GM12875 (cell line): ENCODE measurements at regions not wholly inside any gene's neighbourhood (a gene's known extent, or its start where the extent isn't known, plus 50 kb on each side); places are given as distances from the start of the nearest gene placed in this dataset.

Experiments used
- H3K4me3 ChIP-seq: one replicate; pipeline ENCODE4 v1.5.1; 2011; ENCODE audit warnings: low read depth, low read length, control low read depth
- CTCF ChIP-seq: IDR thresholded peaks from 2 replicates; pipeline ENCODE4 v1.5.1; 2011; ENCODE audit warnings: low read depth, mild to moderate bottlenecking, control low read depth, inconsistent platforms, low read length, moderate library complexity, borderline replicate concordance; ENCODE audit not compliant: insufficient read depth

- H3K4me3 ChIP-seq, result no peak overlapping the region
- TF ChIP-seq CTCF, result no peak
Measured at GRCh38 chr6:128803911-128804310, 79.0 kb upstream of the LAMA2 start.

DNA sequence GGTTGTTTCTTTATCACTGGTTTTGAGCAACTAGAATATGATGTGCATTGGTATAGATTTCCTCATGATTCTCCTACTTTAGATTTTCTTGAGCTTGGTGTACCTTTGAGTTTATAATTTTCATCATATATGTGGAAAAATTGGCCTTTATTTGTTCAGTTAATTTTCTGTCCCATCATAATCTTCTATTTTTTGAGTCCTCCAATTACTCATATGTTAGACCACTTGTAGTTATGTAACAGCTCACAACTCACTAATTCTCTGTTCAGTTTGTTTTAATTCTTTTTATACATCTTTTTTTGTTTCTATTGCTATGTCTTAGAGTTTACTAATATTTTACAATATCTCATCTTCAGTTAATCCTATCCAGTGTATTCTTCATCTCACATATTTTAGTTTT is 81.3 kb upstream of the LAMA2 start:
- no peak for TF ChIP-seq CTCF
- no peak overlapping the region for H3K4me3 ChIP-seq

- H3K4me3 ChIP-seq, result no peak overlapping the region
- TF ChIP-seq CTCF, result no peak
Measured at GRCh38 chr6:128784266-128784665, 98.7 kb upstream of the LAMA2 start.

- no peak for TF ChIP-seq CTCF
- H3K4me3 ChIP-seq, result no peak overlapping the region
Measured at GRCh38 chr6:128768187-128768586, 114.8 kb upstream of the LAMA2 start.

GRCh38 chr6:128767705-128768104 is 115.2 kb upstream of the LAMA2 start:
- no peak overlapping the region for H3K4me3 ChIP-seq
- no peak for TF ChIP-seq CTCF

- no peak overlapping the region for H3K4me3 ChIP-seq
- TF ChIP-seq CTCF, result no peak
Measured at GRCh38 chr6:128767150-128767549, 115.8 kb upstream of the LAMA2 start.

DNA sequence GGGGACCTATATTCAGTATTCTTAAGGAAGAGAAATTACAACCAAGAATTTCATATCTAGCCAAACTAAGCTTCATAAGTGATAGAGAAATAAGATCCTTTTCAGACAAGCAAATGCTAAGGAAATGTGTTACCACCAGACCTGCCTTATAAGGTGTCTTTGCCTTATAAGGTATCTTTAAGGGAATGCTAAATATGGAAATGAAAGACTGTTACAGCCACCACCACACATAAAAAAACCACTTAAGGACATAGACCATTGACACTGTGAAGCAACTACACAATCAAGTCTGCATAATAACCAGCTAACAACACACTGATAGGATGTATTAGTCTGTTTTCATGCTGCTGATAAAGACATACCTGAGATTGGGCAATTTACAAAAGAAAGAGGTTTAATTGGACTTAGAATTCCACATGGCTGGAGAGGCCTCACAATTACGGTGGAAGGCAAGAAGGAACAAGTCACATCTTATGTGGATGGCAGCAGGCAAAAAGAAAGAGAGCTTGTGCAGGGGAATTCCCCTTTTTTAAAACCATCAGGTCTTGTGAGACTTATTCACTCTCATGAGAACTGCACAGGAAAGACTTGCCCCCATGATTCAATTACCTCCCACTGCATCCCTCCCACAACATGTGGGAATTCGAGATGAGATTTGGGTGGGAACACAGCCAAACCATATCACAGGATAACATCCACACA is 119.2 kb upstream of the LAMA2 start:
- H3K4me3 ChIP-seq, result no peak overlapping the region
- TF ChIP-seq CTCF, result no peak
